ENCODE measurements at regions not wholly inside any gene's neighbourhood (a gene's known extent, or its start where the extent isn't known, plus 50 kb on each side); places are given as distances from the start of the nearest gene placed in this dataset.

DNA sequence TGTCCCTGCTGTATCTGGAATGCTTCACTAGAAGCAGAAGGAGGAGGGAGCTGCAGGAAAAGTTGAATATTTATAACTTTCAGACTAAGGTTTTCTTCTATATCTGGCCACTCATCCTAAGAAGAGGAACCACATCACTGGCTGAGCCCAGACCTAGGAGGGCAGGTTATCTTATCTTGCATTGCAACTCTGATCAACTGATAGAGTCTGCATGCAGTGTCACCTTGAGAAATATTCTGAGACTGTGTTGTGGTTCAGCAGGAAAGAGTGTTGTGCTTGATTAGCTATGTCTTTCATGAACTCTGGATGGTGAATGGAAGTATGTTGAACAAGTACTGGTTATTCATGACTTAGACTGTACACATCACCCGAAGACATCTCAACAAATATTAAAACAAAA is 460.0 kb downstream of the TOX3 start:
- TF ChIP-seq, protein P1, sequence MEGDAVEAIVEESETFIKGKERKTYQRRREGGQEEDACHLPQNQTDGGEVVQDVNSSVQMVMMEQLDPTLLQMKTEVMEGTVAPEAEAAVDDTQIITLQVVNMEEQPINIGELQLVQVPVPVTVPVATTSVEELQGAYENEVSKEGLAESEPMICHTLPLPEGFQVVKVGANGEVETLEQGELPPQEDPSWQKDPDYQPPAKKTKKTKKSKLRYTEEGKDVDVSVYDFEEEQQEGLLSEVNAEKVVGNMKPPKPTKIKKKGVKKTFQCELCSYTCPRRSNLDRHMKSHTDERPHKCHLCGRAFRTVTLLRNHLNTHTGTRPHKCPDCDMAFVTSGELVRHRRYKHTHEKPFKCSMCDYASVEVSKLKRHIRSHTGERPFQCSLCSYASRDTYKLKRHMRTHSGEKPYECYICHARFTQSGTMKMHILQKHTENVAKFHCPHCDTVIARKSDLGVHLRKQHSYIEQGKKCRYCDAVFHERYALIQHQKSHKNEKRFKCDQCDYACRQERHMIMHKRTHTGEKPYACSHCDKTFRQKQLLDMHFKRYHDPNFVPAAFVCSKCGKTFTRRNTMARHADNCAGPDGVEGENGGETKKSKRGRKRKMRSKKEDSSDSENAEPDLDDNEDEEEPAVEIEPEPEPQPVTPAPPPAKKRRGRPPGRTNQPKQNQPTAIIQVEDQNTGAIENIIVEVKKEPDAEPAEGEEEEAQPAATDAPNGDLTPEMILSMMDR (IDR thresholded peaks at IDR 0.05; ENCODE audit: poor library complexity), result no peak
- TF ChIP-seq EZH2 (IDR thresholded peaks at IDR 0.05; ENCODE audit: borderline replicate concordance), result no peak
- no peak for TF ChIP-seq EZH2phosphoT487 (IDR thresholded peaks at IDR 0.05; ENCODE audit: low read depth, severe bottlenecking, unreplicated experiment)
